Hepatocyte (in vitro differentiated cells): ENCODE measurements at regions not wholly inside any gene's neighbourhood (a gene's known extent, or its start where the extent isn't known, plus 50 kb on each side); places are given as distances from the start of the nearest gene placed in this dataset.

Experiments
- EZH2 ChIP-seq: fragments of 200-600 bp; sonication (generic); IDR thresholded peaks from 2 replicates; pipeline ENCODE4 v1.6.1; 2016; ENCODE audit warnings: antibody characterized with exemption, mild to moderate bottlenecking, borderline replicate concordance
- TF ChIP-seq, protein P1 (sequence below): fragments of 200-600 bp; sonication (generic); IDR thresholded peaks from 2 replicates; pipeline ENCODE4 v1.5.1; 2016; ENCODE audit warnings: antibody characterized with exemption, mild to moderate bottlenecking; ENCODE audit not compliant: poor library complexity

DNA sequence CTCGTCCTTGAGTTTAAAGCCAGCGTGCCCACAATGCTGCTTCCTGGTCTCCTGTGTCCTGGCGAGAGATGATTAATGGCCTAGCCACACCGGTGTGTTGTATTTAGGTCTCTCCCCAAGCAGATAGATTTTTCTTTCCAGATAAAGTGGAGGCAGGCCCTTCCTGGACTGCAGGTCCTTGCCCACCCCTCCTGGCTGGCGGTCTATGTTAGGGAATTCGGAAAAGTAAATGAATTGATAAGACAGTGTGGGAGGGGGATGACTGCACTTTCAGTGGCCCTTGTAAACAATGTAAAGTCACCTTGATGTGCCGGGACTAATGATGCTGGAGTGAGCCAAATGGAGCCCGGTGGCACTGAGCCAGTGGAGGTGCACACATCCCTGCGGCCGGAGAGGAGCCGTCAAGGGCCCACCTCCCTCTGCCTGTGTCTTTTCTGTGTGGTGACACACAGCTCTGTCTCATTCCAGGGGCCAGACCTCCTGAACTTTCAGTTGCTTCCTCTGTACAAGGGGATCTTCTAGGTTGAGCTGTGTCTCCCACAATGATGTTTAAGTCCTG, 70.6 kb upstream of the ESRRB start:
- TF ChIP-seq, protein P1, sequence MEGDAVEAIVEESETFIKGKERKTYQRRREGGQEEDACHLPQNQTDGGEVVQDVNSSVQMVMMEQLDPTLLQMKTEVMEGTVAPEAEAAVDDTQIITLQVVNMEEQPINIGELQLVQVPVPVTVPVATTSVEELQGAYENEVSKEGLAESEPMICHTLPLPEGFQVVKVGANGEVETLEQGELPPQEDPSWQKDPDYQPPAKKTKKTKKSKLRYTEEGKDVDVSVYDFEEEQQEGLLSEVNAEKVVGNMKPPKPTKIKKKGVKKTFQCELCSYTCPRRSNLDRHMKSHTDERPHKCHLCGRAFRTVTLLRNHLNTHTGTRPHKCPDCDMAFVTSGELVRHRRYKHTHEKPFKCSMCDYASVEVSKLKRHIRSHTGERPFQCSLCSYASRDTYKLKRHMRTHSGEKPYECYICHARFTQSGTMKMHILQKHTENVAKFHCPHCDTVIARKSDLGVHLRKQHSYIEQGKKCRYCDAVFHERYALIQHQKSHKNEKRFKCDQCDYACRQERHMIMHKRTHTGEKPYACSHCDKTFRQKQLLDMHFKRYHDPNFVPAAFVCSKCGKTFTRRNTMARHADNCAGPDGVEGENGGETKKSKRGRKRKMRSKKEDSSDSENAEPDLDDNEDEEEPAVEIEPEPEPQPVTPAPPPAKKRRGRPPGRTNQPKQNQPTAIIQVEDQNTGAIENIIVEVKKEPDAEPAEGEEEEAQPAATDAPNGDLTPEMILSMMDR = no peak
- TF ChIP-seq EZH2 = no peak
